Kasumi-1 (cell line): ENCODE measurements at regions not wholly inside any gene's neighbourhood (a gene's known extent, or its start where the extent isn't known, plus 50 kb on each side); places are given as distances from the start of the nearest gene placed in this dataset.

Experiments used
- DNase-seq, 2 experiments: peaks; one replicate each; lab custom pipeline; 2025; lab: John Stamatoyannopoulos, UW

DNA sequence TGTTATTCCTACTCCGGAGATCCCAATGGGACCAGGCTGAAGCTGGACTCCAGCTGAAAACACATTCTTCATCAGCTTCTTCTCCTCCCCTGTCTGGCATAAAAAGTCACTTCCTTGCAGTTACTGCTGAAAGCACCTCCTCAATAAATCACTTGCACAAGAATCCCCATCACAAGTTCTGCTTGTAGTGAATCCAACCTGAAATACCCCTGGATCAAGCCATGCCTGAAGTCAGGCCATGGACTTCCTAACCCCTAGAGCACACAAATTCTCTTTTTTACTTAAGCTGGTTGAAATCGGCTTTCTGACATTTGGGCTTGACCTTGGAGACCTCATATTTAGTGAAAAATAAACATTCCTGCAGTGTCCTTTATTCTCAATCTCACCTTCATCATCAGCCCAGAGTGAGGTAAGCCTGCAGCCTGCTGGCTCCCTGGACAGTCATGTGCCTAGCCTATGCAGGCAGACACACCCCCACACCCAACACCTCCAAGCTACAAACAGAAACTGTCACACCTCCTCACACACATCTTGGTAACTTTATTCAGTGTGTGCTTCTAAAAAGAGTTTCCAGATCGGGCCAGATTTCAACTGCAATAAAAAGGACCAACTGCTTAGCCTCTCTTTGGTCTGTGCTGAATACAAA lies 51.5 kb upstream of the PTPRT start:
- DNase-seq = no peak
